ENCODE measurements at regions not wholly inside any gene's neighbourhood (a gene's known extent, or its start where the extent isn't known, plus 50 kb on each side); places are given as distances from the start of the nearest gene placed in this dataset.
"Not testable (repeated sequence)": the region's sequence is repeated elsewhere in the genome, so short reads cannot be mapped to it uniquely, and the experiment has no call there.

- no peak for DNase-seq (ENCODE audit: low read depth)
Measured at GRCh38 chr3:124318014-124318413, 326.1 kb upstream of the ROPN1 start.

GRCh38 chr3:124318656-124319055, 326.7 kb upstream of the ROPN1 start:
- no peak for DNase-seq (ENCODE audit: low read depth)

GRCh38 chr3:124320976-124321375, 329.1 kb upstream of the ROPN1 start:
- no peak for DNase-seq (ENCODE audit: low read depth)

DNA sequence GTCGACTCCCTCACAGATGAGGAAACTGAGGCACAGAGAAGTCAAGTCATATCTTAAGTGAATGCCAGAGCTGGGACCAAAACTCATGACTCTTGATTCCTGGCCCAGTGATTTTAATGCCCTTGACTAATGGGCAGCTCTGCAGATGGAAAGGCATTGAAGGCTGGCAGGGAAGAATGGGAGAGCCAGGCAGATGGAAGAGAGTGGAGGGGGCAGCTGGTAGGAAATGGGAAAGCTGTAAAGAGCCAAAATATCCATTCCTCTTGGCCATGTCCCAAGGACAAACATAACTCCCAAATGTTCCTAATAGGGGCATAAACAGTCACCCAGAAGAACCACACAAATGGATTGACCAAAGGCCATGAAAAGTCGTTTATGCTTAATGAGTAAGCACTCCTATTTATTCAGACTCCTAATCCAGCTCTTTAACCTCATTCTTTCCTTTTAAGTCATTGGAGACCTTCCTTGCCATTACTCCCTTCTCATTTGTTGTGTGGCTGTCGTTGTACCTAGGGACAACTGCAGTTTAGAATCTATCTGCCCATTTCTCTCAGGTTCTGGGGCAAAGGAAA, 330.5 kb upstream of the ROPN1 start:
- DNase-seq (ENCODE audit: low read depth): no peak

DNA sequence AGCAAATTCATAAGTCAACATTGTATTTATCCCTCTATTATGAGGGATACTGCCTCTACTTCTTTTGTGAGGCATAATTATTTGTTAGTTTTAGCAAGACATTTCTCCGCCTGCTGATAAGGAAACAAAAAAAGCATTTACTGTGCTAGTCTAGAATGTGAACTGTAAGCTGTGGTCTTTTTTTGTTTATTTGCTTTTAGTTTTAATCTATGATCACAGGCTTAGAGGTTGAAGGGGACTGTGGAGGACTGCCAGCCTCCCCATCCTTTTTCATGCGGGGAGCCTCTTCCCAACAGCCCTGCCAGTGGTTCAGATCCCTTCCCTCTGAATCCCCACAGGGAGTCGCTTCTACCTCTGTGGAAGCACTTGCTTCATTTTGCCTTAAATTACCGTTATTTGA, 331.0 kb upstream of the ROPN1 start:
- no peak for DNase-seq (ENCODE audit: low read depth)

DNA sequence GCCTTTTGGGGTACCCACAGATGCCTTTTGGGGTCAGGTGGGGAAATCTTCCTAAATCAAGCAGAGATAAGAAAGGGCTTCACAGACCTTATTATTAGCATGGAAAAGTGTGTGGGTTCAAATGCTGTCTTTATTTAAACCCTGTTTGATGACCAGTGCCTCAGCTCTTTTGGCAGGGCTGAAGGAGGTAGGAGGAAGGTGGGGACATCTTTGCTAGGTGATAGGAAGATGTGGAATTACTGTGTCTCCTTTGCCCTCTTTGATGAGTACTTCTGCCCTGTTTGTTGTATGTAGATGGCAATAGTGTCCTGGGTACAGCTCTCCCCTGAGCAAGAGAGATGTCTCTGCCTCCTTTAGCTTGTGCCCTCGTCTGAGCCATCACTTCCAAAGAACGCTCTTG, 333.3 kb upstream of the ROPN1 start:
- DNase-seq (ENCODE audit: low read depth): no peak

DNA sequence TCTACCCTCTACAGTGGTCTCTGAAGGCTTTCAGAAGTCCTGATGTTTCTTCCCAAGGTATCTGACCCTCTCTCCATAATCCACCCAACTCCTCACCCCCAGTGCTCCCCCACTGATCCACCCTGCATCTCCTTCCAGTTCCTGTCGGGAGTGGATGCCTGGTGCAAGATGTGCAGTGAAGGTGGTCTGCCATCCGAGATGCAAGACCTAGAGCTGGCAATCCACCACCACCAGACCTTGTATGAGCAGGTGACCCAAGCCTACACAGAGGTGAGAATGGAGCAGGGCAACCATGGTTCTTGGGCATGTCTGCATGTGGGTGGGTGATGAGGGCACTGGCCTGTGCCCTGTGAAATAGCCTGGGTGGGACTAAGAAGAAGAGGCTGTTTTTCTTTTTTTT, 337.8 kb upstream of the ROPN1 start:
- no peak for DNase-seq (ENCODE audit: low read depth)

- DNase-seq (ENCODE audit: low read depth): no peak
Measured at GRCh38 chr3:124333931-124334640, 342.2 kb upstream of the ROPN1 start.

GRCh38 chr3:124336067-124336656, 344.2 kb upstream of the ROPN1 start:
- DNase-seq (ENCODE audit: low read depth): no peak

- DNase-seq (ENCODE audit: low read depth): no peak
Measured at GRCh38 chr3:124345845-124346244, 353.9 kb upstream of the ROPN1 start.

DNA sequence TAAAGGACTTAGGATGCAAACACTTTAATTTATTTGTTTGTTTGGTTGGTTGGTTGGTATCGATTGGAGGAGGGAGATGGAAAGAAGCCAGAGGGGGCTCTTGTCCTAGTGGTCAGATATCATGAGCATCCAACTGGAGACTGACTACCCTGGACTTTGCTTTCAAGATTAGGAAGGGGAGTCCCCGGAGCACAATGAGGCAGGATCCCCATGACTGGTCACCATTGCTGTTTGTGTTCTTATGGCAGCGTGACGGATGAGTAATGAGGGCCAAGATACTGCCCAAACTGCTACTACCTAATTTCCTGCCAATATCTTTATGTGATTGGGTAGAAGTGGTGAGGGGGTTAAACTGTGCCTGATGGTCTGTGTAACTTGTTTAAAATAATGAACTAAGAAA, 354.6 kb upstream of the ROPN1 start:
- DNase-seq (ENCODE audit: low read depth): no peak

GRCh38 chr3:124347418-124347817, 355.5 kb upstream of the ROPN1 start:
- DNase-seq (ENCODE audit: low read depth): no peak

GRCh38 chr3:124348555-124348954, 356.6 kb upstream of the ROPN1 start:
- DNase-seq (ENCODE audit: low read depth): not testable (repeated sequence)

DNA sequence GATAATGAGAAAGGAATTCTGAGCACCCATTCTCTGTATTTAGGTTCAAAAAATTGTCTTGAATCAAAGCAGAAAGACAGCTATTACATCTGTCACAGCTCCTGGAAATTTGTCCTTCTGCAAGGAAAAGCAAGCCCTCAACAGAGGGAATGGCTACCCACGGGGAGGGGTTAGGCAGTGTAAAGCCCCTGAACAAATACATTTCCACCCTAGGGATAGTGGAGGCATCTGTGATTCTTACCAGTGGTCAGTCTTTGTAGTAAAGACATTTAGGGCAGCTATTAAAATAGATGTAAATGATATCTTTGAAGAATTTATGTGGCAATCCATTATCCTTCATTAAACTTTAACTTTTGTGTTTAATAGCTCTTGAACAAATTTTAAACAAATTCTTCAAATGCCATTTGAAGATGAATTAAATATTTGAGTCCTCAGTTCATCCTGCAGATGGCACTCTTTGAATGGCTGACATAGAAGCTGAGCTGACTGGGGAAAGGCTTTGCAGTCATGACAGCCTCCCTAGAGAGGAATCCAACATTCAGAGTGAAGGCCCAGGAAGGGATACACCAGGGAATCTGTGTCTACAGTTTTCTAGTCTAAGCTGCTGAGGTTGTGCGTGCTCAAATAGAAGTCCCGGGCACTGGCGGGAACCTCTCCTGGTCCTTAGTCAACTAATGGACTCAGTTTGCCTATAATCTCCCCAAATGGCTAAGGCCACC, 359.7 kb upstream of the ROPN1 start:
- DNase-seq (ENCODE audit: low read depth): no peak

GRCh38 chr3:124352149-124352539, 360.2 kb upstream of the ROPN1 start:
- no peak for DNase-seq (ENCODE audit: low read depth)

- DNase-seq (ENCODE audit: low read depth): no peak
Measured at GRCh38 chr3:124353691-124354090, 361.8 kb upstream of the ROPN1 start.

DNA sequence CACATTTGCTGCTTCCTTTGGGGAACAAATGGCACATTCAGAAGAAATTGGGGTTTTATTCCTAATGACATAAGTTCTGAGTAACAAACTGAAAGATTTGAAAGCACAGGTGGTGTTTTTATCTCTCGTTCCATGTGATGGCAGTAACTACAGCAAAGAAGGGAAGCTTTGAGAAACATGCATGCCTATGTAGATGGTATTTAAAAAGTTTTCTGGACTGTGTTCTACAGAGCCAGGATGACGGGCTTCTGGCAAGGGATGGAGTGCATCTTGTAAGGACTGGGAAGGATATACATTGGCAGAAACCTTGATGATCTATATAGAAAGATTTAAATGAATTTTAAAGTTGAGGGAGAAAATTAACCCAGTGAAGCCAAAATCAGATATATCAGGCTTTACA, 362.2 kb upstream of the ROPN1 start:
- DNase-seq (ENCODE audit: low read depth): no peak

DNA sequence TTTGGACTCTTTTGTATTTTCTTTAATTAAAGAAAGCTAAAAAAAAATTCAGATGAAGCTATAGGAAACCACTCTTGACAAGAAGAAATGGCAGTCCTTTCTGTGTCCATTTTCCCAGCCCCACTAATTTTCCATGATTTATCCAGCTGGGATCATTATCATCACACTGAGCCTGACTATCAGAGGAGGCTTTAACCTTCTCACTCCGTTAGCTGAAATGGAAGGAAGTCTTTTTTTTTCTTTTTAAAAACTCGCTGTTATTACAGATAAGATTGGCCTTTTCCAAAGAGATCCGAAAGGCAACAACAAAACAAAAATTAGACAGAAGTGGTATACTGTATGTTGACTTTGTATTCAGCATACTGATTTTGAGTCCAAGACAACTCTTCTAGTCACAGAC, 366.2 kb upstream of the ROPN1 start:
- DNase-seq (ENCODE audit: low read depth): no peak

DNA sequence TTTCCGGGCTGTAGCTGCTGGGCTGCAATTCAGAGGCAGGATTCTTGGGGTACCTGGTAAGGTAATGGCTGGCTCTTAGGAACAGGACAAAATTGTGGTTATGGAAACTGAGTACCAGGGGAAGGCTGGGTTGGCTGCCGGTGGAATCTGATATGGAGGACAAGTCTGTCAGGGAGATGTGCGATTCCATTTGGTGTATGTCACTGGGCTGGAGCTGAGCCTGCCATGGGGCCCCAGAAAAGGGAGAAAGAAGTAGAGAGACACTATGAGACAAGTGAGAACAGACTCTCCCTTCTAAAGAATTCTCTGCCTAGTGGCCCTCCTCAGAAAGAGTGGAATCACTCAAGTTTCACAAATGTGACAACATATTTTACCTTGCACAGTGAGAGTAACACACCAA, 368.2 kb upstream of the ROPN1 start:
- no peak for DNase-seq (ENCODE audit: low read depth)

GRCh38 chr3:124360563-124360962, 368.6 kb upstream of the ROPN1 start:
- DNase-seq (ENCODE audit: low read depth): no peak

- no peak for DNase-seq (ENCODE audit: low read depth)
Measured at GRCh38 chr3:124361566-124361965, 368.7 kb upstream of the UMPS start.

DNA sequence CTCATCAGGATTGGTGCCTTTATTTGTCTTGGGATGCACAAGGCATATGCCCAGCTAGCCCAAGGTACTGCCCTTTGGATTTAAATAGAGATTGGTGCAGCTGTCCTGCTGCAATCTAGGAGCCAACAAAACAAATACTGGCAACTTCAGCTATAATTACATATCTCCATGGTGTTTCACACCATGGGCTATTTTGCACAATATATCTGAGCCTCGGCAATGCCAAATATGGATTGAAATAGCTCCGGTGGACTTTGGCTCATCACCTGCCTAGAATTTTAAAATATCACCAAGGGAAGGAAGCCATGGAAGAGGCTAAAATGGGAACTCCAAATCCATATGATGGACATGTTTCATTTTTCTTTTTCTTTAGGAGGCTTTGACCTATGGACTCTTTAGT, 367.8 kb upstream of the UMPS start:
- DNase-seq (ENCODE audit: low read depth): no peak

- DNase-seq (ENCODE audit: low read depth): no peak
Measured at GRCh38 chr3:124363476-124363875, 366.8 kb upstream of the UMPS start.

Measured in stimulated activated CD8-positive, alpha-beta memory T cell treated with anti-CD3 and anti-CD28 coated beads, Interleukin-7, amount 100 ng/mL, for 24 hours (primary cell).